Stomach (tissue), 8 donors: ENCODE measurements at regions not wholly inside any gene's neighbourhood (a gene's known extent, or its start where the extent isn't known, plus 50 kb on each side); places are given as distances from the start of the nearest gene placed in this dataset.

Experiments used
- DNase-seq, 2 donors: peaks; one replicate each; pipeline versions ENCODE4 v3.0.0 to v3.0.0-alpha.2; 2013 to 2019
- H3K27ac ChIP-seq, 5 donors: fragments of 200-600 bp in 4 of 5; sonication (generic) in 4 of 5; one replicate each; pipeline ENCODE4 v1.5.1; 2013 to 2019; ENCODE audit warnings: mild to moderate bottlenecking in 1 of 5, moderate library complexity in 1 of 5
- H3K27me3 ChIP-seq, 3 donors: fragments of 200-600 bp; sonication (generic); one replicate each; pipeline ENCODE4 v1.5.1; 2017 to 2019; ENCODE audit warnings: mixed run types in 1 of 3
- H3K36me3 ChIP-seq, 4 donors: fragments of 200-600 bp; sonication (generic); 1 replicate in 3 of 4; 2 replicates in 1 of 4; pipeline ENCODE4 v1.5.1; 2016 to 2019
- H3K4me1 ChIP-seq, 4 donors: fragments of 200-600 bp; sonication (generic); one replicate each; pipeline ENCODE4 v1.5.1; 2016 to 2019
- H3K4me3 ChIP-seq, 4 donors: fragments of 200-600 bp; sonication (generic) in 3 of 4; one replicate each; pipeline ENCODE4 v1.5.1; 2016 to 2019; ENCODE audit warnings: mild to moderate bottlenecking in 1 of 4
- H3K9me3 ChIP-seq, 4 donors: fragments of 200-600 bp; sonication (generic); one replicate each; pipeline ENCODE4 v1.5.1; 2016 to 2019
- CTCF ChIP-seq, 7 experiments: fragments of 450-650 bp in 4 of 7; fragments of 200-600 bp in 3 of 7; sonication (generic) in 3 of 7; IDR thresholded peaks; one replicate each; pipeline ENCODE4 v1.5.1; 2016 to 2019; ENCODE audit warnings: antibody characterized with exemption in 7 of 7, control low read depth in 2 of 7, mild to moderate bottlenecking in 1 of 7
- EP300 ChIP-seq: sonication (generic); formaldehyde crosslinking; IDR thresholded peaks from one replicate; pipeline ENCODE4 v1.6.1; 2017; ENCODE audit warnings: antibody characterized with exemption
- POLR2A ChIP-seq, 4 donors: fragments of 450-650 bp; IDR thresholded peaks; one replicate each; pipeline ENCODE4 v1.6.1; 2016; ENCODE audit warnings: antibody characterized with exemption in 4 of 4, control low read depth in 2 of 4, mild to moderate bottlenecking in 1 of 4, moderate library complexity in 1 of 4
- POLR2AphosphoS5 ChIP-seq, 3 donors: sonication (generic); formaldehyde crosslinking; IDR thresholded peaks; one replicate each; pipeline ENCODE4 v1.6.1; 2016; ENCODE audit warnings: antibody characterized with exemption in 3 of 3
- whole genome bisulfite sequencing, 5 donors: extraction: QIAGEN DNeasy Blood & Tissue Kit in 3 of 5; methylation state at CpG; one replicate each; pipeline versions ENCODE4 v1.1.5 to v1.1.7; 2013 to 2018; 5-methylcytosine and 5-hydroxymethylcytosine counted together
- intact Hi-C: fragments of 100-400 bp; cut with DNase I; formaldehyde crosslinking; loops from one replicate; pipeline ENCODE4 v1.15.1; 2023; ENCODE audit warnings: low total_unique reads
- donor health status: healthy with polysubstance abuse.
- donor health status: Bipolar disorder and iron deficiency.
- donor health status: healthy.

GRCh38 chr10:4283846-4284610 is 499.0 kb upstream of the KLF6 start:
- DNase-seq: peak; percentile 37 to 62
- Histone ChIP-seq H3K27ac (peak overlapping the region in 4 of 5 donors; percentile 58 to 78 (median 77)), H3K36me3 (no peaks in the 10 kb centered on the region), H3K9me3 (no peaks in the 10 kb centered on the region), H3K4me3 (no peak overlapping the region), H3K27me3 (no peaks in the 10 kb centered on the region), H3K4me1 (peaks cover 6 to 40% (median 25%) of the 10 kb centered on the region in 4 donors)
- intact Hi-C loops: no loop called here
- TF ChIP-seq EP300 (peak; percentile 75), POLR2A (IDR thresholded peaks at IDR 0.05) (no peak), POLR2AphosphoS5 (IDR thresholded peaks at IDR 0.05) (peak; percentile 72 to 86 (median 76)), CTCF (IDR thresholded peaks at IDR 0.05) (no peak)
- whole genome bisulfite sequencing, 5 donors: 56 to 76% (median 64%) methylated on average over 7 of the region's 7 CpGs

- 93 to 98% (median 97%) methylated on average over 4 of the region's 4 CpGs for WGBS, 5 donors
- Histone ChIP-seq H3K27ac (peak overlapping the region in 3 of 5 donors; percentile 76 to 78 (median 78)), H3K4me1 (peaks cover 6 to 43% (median 22%) of the 10 kb centered on the region in 4 donors), H3K9me3 (no peaks in the 10 kb centered on the region), H3K36me3 (no peaks in the 10 kb centered on the region), H3K27me3 (no peaks in the 10 kb centered on the region), H3K4me3 (no peak overlapping the region)
- DNase-seq: no peak
- intact Hi-C loops: no loop called here
- no peak for TF ChIP-seq CTCF (IDR thresholded peaks at IDR 0.05)
- TF ChIP-seq POLR2A (IDR thresholded peaks at IDR 0.05): no peak
- no peak for TF ChIP-seq POLR2AphosphoS5 (IDR thresholded peaks at IDR 0.05)
- TF ChIP-seq EP300: no peak
Observed at GRCh38 chr10:4282496-4282895, 497.5 kb upstream of the KLF6 start.

- TF ChIP-seq POLR2AphosphoS5 (IDR thresholded peaks at IDR 0.05): no peak
- no peak for TF ChIP-seq CTCF (IDR thresholded peaks at IDR 0.05)
- no peak for TF ChIP-seq EP300
- no peak for TF ChIP-seq POLR2A (IDR thresholded peaks at IDR 0.05)
- H3K27me3 ChIP-seq: no peaks in the 10 kb centered on the region
- no peaks in the 10 kb centered on the region for H3K9me3 ChIP-seq
- no peak for DNase-seq
- no peaks in the 10 kb centered on the region for H3K36me3 ChIP-seq
- WGBS, 5 donors: 66 to 78% (median 73%) methylated on average over 6 of the region's 6 CpGs
- no peak overlapping the region for H3K4me3 ChIP-seq
- H3K4me1 ChIP-seq: peaks cover 6 to 43% (median 22%) of the 10 kb centered on the region in 4 donors
- peak overlapping the region in 4 of 5 donors; percentile 61 to 78 (median 77) for H3K27ac ChIP-seq
- intact Hi-C loops: no loop called here
Observed at GRCh38 chr10:4281190-4281825, 496.3 kb upstream of the KLF6 start.

GRCh38 chr10:4280461-4281189 is 495.6 kb upstream of the KLF6 start:
- peaks cover 6 to 43% (median 22%) of the 10 kb centered on the region in 4 donors for H3K4me1 ChIP-seq
- H3K27ac ChIP-seq: peak overlapping the region; percentile 31 to 78 (median 76)
- no peak overlapping the region for H3K4me3 ChIP-seq
- whole genome bisulfite sequencing, 5 donors: 57 to 70% (median 64%) methylated on average over 7 of the region's 7 CpGs
- no peak for DNase-seq
- intact Hi-C loops: no loop called here
- no peaks in the 10 kb centered on the region for H3K36me3 ChIP-seq
- H3K9me3 ChIP-seq: no peaks in the 10 kb centered on the region
- no peak for TF ChIP-seq CTCF (IDR thresholded peaks at IDR 0.05)
- peak; percentile 33 for TF ChIP-seq EP300
- peak in 2 of 3 donors; percentile 57 to 61 for TF ChIP-seq POLR2AphosphoS5 (IDR thresholded peaks at IDR 0.05)
- TF ChIP-seq POLR2A (IDR thresholded peaks at IDR 0.05): no peak
- no peaks in the 10 kb centered on the region for H3K27me3 ChIP-seq
